Keratinocyte (primary cell): ENCODE measurements at regions not wholly inside any gene's neighbourhood (a gene's known extent, or its start where the extent isn't known, plus 50 kb on each side); places are given as distances from the start of the nearest gene placed in this dataset.

Source experiments
- DNase-seq: peaks from one replicate; pipeline ENCODE4 v3.0.0-alpha.2; 2011; ENCODE audit warnings: low read depth, missing footprints, low spot score
- FAIRE-seq: peaks from 2 replicates; lab custom pipeline; 2011; peaks lifted over from hg19 to GRCh38; lab: Jason Lieb, UNC
- H2AFZ ChIP-seq: 2 replicates; pipeline ENCODE4 v1.6.0; 2012; ENCODE audit warnings: low read length, control low read depth, inconsistent platforms; ENCODE audit not compliant: control insufficient read depth
- H3K27ac ChIP-seq: 2 replicates; pipeline ENCODE4 v1.5.1; 2011; ENCODE audit warnings: low read length; ENCODE audit not compliant: control insufficient read depth, insufficient read depth
- H3K27me3 ChIP-seq: 3 replicates; pipeline ENCODE4 v1.6.0; 2011; ENCODE audit warnings: low read length; ENCODE audit not compliant: control insufficient read depth, insufficient read depth; ENCODE audit errors: extremely low read depth
- H3K36me3 ChIP-seq, 2 experiments: 2 replicates in 1 of 2; 3 replicates in 1 of 2; pipeline ENCODE4 v1.5.1; 2011; ENCODE audit warnings: low read length in 2 of 2, mild to moderate bottlenecking in 1 of 2; ENCODE audit not compliant: control insufficient read depth in 2 of 2, insufficient read depth in 2 of 2; ENCODE audit errors: extremely low read depth in 1 of 2
- H3K4me1 ChIP-seq: 3 replicates; pipeline ENCODE4 v1.5.1; 2011; ENCODE audit warnings: low read length; ENCODE audit not compliant: control insufficient read depth, insufficient read depth; ENCODE audit errors: extremely low read depth
- H3K4me2 ChIP-seq: 3 replicates; pipeline ENCODE4 v1.6.0; 2011; ENCODE audit warnings: low read depth, low read length; ENCODE audit not compliant: control insufficient read depth, insufficient read depth; ENCODE audit errors: extremely low read depth
- H3K4me3 ChIP-seq, 3 experiments: fragments of 200-600 bp in 1 of 3; sonication (generic) in 1 of 3; 2 replicates in 2 of 3; 3 replicates in 1 of 3; pipeline ENCODE4 v1.5.1; 2011 to 2016; ENCODE audit warnings: low read length in 3 of 3, mild to moderate bottlenecking in 3 of 3, control low read depth in 2 of 3, inconsistent platforms in 1 of 3, low read depth in 1 of 3, mixed read lengths in 1 of 3, mixed run types in 1 of 3, moderate library complexity in 1 of 3; ENCODE audit not compliant: control insufficient read depth in 2 of 3, insufficient read depth in 2 of 3; ENCODE audit errors: extremely low read depth in 1 of 3
- H3K79me2 ChIP-seq: 2 replicates; pipeline ENCODE4 v1.6.0; 2012; ENCODE audit warnings: low read length; ENCODE audit not compliant: control insufficient read depth, insufficient read depth
- H3K9ac ChIP-seq: 3 replicates; pipeline ENCODE4 v1.6.0; 2011; ENCODE audit warnings: low read length; ENCODE audit not compliant: control insufficient read depth, insufficient read depth; ENCODE audit errors: extremely low read depth
- H3K9me1 ChIP-seq: 3 replicates; pipeline ENCODE4 v1.6.0; 2011; ENCODE audit warnings: low read length; ENCODE audit not compliant: control insufficient read depth, insufficient read depth; ENCODE audit errors: extremely low read depth
- H3K9me3 ChIP-seq: 2 replicates; pipeline ENCODE4 v1.5.1; 2012; ENCODE audit warnings: low read depth, low read length; ENCODE audit not compliant: control insufficient read depth
- H4K20me1 ChIP-seq: 3 replicates; pipeline ENCODE4 v1.6.0; 2011; ENCODE audit warnings: low read length; ENCODE audit not compliant: control insufficient read depth, insufficient read depth; ENCODE audit errors: extremely low read depth
- CTCF ChIP-seq, 3 experiments: IDR thresholded peaks in 1 of 3; conservative IDR thresholded peaks in 1 of 3; optimal IDR thresholded peaks in 1 of 3; 2 replicates in 2 of 3; 3 replicates in 1 of 3; pipeline versions ENCODE3 to v1.5.1; 2011; ENCODE audit warnings: low read length in 3 of 3, mild to moderate bottlenecking in 3 of 3, moderate library complexity in 2 of 3, control low read depth in 1 of 3, inconsistent platforms in 1 of 3; ENCODE audit not compliant: insufficient read depth in 2 of 3; ENCODE audit errors: extremely low read depth in 1 of 3
- EZH2 ChIP-seq: IDR thresholded peaks from one replicate; pipeline ENCODE4 v1.6.1; 2012; ENCODE audit warnings: inconsistent platforms, mild to moderate bottlenecking, low read length, moderate library complexity
- dilution Hi-C: fragments of 300-500 bp; cut with MboI; formaldehyde crosslinking; loops from one replicate; pipeline ENCODE4 v1.7.0; 2020; ENCODE audit warnings: low sequenced_read_pairs; ENCODE audit not compliant: extremely low pct_ligation_motif_present

DNA sequence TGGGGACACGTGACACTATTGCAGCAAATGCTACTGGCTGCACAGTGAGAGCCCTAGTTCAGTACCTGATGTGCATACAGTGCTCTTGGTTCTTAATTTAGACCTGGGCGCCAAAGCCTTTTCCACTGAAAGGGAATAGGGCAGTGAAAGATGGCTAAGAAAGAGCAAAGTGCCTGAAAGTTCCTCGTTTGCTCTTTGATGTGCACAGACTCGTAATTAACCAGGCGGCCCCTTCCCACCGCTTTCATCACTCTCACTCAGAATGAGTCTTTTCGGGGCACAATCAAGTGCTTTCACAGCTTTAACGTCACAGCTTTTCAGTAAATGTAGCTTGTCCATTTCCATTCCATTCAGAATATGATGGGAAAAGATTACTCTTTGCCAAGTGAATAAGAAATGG, 116.6 kb upstream of the ADRA1B start:
- TF ChIP-seq CTCF (optimal IDR thresholded peaks at IDR 0.05 in 1 of 3, IDR thresholded peaks at IDR 0.05 in 1 of 3, conservative IDR thresholded peaks at IDR 0.05 in 1 of 3; ENCODE audit: extremely low read depth in 1 of 3, insufficient read depth in 2 of 3, low read length in 3 of 3) (no peak), EZH2 (no peak)
- Histone ChIP-seq H3K4me2 (no peak overlapping the region), H3K27me3 (no peaks in the 10 kb centered on the region), H2AFZ (no peak overlapping the region), H3K9me3 (no peaks in the 10 kb centered on the region), H3K9me1 (no peaks in the 10 kb centered on the region), H3K4me1 (no peaks in the 10 kb centered on the region), H3K4me3 (no peak overlapping the region), H3K9ac (no peak overlapping the region), H4K20me1 (no peaks in the 10 kb centered on the region), H3K79me2 (no peaks in the 10 kb centered on the region), H3K36me3 (no peaks in the 10 kb centered on the region), H3K27ac (no peak overlapping the region)
- FAIRE-seq: no peak
- no peak for DNase-seq
- dilution Hi-C loops: no loop called here

GRCh38 chr5:159800131-159800840, 116.0 kb upstream of the ADRA1B start:
- FAIRE-seq: no peak
- Histone ChIP-seq H3K36me3 (no peaks in the 10 kb centered on the region), H3K9me3 (no peaks in the 10 kb centered on the region), H3K9ac (no peak overlapping the region), H3K79me2 (no peaks in the 10 kb centered on the region), H2AFZ (no peak overlapping the region), H3K4me2 (no peak overlapping the region), H3K4me3 (no peak overlapping the region), H3K4me1 (no peaks in the 10 kb centered on the region), H3K27ac (no peak overlapping the region), H4K20me1 (no peaks in the 10 kb centered on the region), H3K27me3 (no peaks in the 10 kb centered on the region), H3K9me1 (no peaks in the 10 kb centered on the region)
- no peak for DNase-seq
- dilution Hi-C loops: no loop called here
- TF ChIP-seq EZH2: no peak

GRCh38 chr5:159801303-159801702, 115.0 kb upstream of the ADRA1B start:
- Histone ChIP-seq H3K27me3 (no peaks in the 10 kb centered on the region), H3K36me3 (no peaks in the 10 kb centered on the region), H3K9ac (no peak overlapping the region), H3K4me1 (no peaks in the 10 kb centered on the region), H2AFZ (no peak overlapping the region), H3K4me3 (no peak overlapping the region), H3K79me2 (no peaks in the 10 kb centered on the region), H3K9me3 (no peaks in the 10 kb centered on the region), H4K20me1 (no peaks in the 10 kb centered on the region), H3K4me2 (no peak overlapping the region), H3K9me1 (no peaks in the 10 kb centered on the region), H3K27ac (no peak overlapping the region)
- no peak for FAIRE-seq
- dilution Hi-C loops: no loop called here
- TF ChIP-seq EZH2 (no peak), CTCF (optimal IDR thresholded peaks at IDR 0.05 in 1 of 3, IDR thresholded peaks at IDR 0.05 in 1 of 3, conservative IDR thresholded peaks at IDR 0.05 in 1 of 3; ENCODE audit: extremely low read depth in 1 of 3, insufficient read depth in 2 of 3, low read length in 3 of 3) (no peak)
- no peak for DNase-seq
